OCI-LY7 (cell line): ENCODE measurements at regions not wholly inside any gene's neighbourhood (a gene's known extent, or its start where the extent isn't known, plus 50 kb on each side); places are given as distances from the start of the nearest gene placed in this dataset.

Experiments
- EZH2phosphoT487 ChIP-seq: fragments of 200-600 bp; sonication (generic); IDR thresholded peaks from 2 replicates; pipeline ENCODE4 v1.6.1; 2018; ENCODE audit warnings: low read depth, borderline replicate concordance, mild to moderate bottlenecking, mixed run types, antibody characterized with exemption, low read length, moderate library complexity, mixed read lengths
- TF ChIP-seq, protein P1 (sequence below): fragments of 200-600 bp; sonication (generic); conservative IDR thresholded peaks from 2 replicates; pipeline ENCODE4 v1.5.1; 2014; ENCODE audit warnings: mild to moderate bottlenecking, antibody characterized with exemption, low read length, moderate library complexity, mixed read lengths

DNA sequence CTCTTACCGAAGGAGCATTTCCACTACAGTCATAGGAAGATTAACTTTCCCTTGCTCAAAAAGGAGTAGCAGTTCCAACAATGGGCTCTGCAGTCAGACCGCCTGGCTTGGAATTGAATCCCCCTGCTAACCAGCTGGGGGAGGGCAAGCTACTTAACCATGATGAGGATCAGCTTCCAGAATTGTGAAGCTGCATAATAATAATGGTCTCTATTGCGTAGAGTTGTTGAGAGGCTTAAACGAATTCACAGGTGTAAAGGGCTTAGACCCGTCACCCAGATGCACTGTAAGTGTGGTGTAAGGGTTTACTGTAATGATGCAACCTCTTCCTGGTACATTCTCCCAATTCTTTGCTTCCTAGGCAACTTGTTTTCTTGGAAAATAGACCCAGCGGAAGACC, 185.2 kb upstream of the RGMA start:
- TF ChIP-seq, protein P1, sequence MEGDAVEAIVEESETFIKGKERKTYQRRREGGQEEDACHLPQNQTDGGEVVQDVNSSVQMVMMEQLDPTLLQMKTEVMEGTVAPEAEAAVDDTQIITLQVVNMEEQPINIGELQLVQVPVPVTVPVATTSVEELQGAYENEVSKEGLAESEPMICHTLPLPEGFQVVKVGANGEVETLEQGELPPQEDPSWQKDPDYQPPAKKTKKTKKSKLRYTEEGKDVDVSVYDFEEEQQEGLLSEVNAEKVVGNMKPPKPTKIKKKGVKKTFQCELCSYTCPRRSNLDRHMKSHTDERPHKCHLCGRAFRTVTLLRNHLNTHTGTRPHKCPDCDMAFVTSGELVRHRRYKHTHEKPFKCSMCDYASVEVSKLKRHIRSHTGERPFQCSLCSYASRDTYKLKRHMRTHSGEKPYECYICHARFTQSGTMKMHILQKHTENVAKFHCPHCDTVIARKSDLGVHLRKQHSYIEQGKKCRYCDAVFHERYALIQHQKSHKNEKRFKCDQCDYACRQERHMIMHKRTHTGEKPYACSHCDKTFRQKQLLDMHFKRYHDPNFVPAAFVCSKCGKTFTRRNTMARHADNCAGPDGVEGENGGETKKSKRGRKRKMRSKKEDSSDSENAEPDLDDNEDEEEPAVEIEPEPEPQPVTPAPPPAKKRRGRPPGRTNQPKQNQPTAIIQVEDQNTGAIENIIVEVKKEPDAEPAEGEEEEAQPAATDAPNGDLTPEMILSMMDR = no peak
- TF ChIP-seq EZH2phosphoT487 = no peak
